DMS53 treated with DMSO at 0.1 percent for 48 hours (cell line): ENCODE measurements at regions not wholly inside any gene's neighbourhood (a gene's known extent, or its start where the extent isn't known, plus 50 kb on each side); places are given as distances from the start of the nearest gene placed in this dataset.

Experiments
- DNase-seq: peaks from one replicate; lab custom pipeline; 2025; ENCODE audit not compliant: unreplicated experiment; lab: John Stamatoyannopoulos, UW

- no peak for DNase-seq
Observed at GRCh38 chr9:129276486-129277230, 98.6 kb upstream of the IER5L start.

DNA sequence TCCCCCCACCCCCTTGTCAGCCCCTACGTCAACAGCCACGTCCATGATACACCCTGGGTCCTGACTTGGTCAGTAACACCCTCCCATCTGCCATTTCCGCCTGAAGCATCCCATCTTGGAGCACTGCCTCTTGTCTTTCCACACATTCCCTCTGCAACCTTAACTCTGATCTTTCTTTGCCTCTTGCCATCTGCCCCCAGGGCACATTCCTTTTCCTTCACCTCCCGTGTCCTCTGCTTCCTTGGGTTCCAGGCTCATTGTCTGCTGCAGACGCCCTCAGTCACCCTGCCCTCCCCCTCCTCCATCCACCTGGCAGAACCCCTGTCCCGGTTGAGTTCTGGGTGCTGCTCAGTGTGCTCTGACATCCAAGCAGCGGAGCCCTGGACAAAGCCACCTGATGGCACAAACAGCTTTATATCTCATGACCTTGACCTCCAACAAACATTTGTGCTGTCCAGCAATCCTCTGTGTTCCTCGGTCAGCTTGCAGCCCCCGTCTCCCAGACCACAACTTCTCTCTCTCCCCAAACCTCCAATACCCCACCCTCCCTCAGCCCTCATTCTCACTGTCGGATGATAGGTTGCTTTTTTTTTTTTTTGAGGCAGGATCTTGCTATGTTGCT is 97.7 kb upstream of the IER5L start:
- DNase-seq = no peak

DNA sequence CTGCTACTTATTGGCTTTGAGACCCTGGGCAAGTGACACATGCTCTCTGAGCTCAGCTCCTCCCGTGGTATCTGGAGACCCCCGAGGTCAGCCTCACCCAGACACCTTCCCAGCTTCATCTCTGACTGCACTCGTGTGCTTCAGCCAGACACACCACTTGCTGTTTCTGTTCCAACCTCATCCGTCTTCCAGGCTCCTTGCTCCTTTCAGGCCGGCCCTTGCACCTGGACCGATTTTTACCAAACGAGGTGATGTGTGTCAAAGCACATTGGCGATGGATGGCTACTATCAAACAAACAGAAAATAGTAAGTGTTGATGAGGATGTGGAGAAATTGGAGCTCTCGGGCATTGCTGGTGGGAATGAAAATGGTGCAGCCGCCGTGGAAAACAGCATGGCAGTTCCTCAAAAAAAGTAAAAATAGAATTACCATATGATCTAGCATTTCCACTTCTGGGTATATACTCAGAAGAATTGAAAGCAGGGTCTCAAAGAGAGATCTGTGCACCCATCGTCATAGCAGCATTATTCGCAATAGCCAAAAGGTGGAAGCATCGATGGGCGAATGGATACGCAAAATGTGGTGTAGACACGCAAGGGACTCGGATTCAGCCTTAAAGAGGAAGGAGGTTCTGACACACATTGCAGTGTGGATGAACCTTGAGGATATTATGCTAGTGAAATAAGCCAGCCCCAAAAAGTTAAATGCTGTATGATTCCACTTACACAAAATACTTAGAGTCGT is 96.1 kb upstream of the IER5L start:
- DNase-seq = no peak

- DNase-seq = no peak
Observed at GRCh38 chr9:129273136-129273895, 95.3 kb upstream of the IER5L start.

DNA sequence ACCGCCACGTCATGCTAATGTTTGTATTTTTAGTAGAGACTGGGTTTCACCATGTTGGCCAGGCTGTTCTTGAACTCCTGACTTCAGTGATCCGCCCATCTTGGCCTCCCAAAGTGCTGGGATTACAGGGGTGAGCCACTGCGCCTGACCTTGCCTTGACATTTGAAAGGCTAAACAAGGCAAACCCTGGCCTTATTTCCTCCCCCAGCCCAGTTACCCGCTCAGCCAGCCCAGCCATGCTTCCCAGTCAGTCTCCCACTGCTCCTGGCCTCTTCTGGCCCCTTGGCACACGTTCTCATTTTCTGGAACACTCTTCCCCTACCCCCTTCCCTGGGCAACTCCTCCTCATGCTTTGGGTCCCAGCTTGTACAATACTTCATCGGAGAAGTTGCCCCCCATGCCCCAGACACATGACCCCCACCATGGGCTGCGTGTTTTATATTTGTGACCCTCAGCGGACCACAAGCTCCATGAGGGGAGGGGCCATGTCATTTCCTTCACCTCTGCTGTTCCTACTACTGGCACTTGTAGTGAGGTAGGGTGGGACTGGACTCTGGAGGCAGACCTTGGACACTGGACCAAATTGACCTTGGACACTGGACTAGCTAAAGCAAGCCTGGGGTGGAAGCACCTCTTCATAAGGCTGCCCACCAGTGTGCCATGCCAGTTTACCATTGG is 94.4 kb upstream of the IER5L start:
- DNase-seq = no peak

DNA sequence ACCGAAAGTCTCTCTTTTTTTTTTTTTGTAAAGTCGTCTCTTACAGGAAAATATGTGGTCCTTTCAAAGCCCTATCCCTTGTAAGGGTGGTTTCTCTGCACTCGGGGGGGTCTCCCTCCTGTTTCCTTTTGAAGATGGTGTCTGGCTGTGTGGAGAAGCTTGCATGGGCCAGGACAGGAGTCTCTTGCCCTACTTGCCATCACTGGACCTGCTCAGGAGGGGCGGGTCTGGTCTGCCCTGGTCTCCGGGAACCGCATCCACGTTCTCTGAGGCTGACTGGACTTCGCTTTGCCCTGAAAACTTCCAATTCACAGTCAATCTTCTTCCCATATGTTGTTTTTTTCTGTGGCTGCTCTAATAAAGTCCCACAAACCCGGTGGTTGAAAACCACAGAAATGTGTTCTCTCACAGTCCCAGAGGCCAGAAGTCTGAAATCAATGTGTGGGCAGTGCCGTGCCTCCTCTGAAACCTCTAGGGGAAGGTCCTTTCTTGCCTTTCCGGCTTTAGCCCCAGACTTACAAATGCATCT is 92.9 kb upstream of the IER5L start:
- DNase-seq = no peak

GRCh38 chr9:129270205-129270604 is 92.1 kb upstream of the IER5L start:
- DNase-seq = no peak

- no peak for DNase-seq
Observed at GRCh38 chr9:129267141-129267540, 89.1 kb upstream of the IER5L start.

- no peak for DNase-seq
Observed at GRCh38 chr9:129266536-129266935, 88.5 kb upstream of the IER5L start.

- no peak for DNase-seq
Observed at GRCh38 chr9:129264388-129264787, 86.3 kb upstream of the IER5L start.

DNA sequence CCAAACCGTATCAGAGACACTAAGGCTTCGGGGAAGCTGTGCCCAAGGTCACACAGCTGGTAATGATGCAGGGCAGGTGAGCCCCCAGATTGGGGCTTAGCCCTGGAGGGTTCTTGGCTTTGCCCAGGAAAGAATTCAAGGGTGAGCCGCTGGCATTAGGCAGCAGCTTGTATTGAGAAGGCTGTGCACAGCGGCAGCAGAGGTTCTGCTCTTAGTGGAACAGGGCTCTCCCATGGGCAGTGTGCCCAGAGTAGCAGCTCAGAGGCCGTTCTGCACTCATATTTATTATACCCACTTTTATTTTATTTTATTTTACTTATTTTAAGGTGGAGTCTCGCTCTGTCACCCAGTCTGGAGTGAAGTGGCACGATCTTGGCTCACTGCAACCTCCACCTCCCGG is 85.8 kb upstream of the IER5L start:
- no peak for DNase-seq

DNA sequence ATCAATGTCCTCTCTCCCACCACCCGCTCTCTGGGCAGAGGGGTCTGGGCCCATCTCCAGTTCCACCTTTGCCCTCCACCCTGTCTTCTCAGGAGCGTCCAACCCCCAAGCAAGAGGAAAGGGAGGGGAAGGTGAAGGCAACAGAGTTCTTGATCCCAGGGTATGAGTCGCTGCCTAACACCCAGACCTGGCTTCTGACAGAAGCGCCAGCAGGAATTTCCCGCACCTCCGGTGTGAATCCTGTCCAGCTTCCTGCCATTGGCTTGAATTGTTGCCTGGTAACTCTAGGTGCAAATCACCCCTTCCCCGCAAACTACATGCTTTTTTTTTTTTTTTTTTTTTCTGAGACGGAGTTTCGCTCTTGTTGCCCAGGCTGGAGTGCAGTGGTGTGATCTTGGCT is 84.2 kb upstream of the IER5L start:
- DNase-seq = no peak

GRCh38 chr9:129259375-129259774 is 81.3 kb upstream of the IER5L start:
- no peak for DNase-seq

DNA sequence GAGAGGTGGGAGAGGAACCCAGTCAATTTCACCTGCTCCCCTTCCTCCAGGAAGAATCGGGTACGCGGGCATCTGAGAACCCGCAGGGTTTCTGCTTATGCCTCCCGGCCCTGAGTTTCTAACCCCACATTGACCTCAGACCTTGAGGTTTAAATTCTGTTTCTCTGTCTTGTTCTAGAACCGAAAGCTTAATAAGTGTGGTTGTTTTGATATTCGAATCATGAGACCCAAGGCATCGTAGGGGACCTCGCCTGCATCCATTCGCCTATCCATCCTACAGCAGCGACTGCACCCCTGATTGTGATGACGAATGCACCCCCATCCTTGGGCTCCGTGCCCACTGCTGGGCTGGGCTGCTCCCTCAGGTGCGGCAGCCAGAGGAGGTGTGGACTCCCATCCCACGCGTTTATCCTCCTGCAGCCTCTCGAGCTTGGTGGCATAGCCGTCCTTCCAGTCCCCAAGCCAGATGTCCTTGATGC is 80.8 kb upstream of the IER5L start:
- DNase-seq = no peak

DNA sequence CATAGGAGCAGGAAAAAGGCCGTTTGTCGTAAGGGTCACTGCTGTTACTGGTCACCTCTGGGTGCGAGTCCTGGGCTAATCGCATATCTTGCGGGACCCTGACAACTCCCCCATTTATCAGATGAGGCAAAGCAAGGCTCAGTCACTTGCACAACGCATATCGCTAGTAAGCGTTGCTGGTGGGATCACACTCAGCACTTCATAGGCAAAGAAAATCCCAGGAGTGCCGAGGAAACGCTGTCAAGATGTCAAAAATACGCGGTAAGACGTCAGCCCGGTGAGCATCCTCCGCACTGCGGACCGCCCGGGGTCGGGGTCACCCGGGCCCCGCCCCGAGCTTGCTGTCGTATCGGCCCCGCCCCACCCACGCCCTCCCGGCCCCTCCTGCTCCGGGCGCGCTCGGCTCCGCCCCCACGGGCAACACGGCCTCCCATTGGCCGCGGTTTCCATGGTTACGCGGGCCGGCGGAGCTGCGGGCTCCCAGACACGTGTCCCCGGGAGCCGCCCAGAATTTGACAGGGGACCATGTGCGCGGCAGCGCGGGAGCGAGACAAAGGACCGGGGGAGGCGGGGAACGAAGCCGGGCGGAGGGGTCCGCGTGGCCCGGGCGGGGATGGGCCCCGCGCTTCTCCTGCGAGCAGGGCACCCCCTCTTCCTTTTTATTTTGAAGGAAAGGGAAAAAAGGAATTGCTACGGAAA is 80.2 kb upstream of the IER5L start:
- peak; percentile 57 for DNase-seq

GRCh38 chr9:129256959-129257713 is 79.1 kb upstream of the IER5L start:
- no peak for DNase-seq

DNA sequence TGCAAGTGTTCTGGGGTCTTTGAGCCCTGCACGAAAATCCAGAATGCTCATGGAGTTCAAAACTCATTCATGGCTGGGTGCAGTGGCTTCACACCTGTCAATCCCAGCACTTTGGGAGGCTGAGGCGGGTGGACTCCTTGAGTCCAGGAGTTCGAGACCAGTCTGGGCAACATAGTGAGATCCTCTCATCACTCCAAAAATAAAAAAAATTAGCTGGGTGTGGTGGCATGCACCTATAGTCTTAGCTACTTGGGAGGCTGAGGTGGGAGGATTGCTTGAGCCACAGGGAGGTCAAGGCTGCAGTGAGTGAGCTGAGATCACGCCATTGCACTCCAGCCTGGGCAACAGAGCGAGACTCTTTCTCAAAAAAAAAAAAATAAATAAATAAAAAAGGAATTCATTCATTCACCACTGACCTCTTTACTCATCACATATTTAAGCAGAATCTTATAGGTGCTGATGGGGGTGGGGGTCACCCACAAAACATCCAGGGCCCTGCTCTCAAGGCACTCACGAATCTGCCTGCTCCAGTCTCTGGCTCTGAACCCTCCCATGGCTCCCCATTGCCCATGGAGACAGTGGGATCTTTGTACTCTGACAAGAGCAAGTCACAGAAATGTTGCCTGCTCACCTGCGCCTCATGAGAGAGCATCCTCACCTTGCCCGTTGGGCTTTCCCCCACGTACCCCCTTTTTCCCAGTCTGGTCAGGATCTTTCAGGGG is 76.7 kb upstream of the IER5L start:
- DNase-seq = no peak

- DNase-seq = no peak
Observed at GRCh38 chr9:129253803-129254381, 75.8 kb upstream of the IER5L start.
